NT2/D1 (cell line): ENCODE measurements at regions not wholly inside any gene's neighbourhood (a gene's known extent, or its start where the extent isn't known, plus 50 kb on each side); places are given as distances from the start of the nearest gene placed in this dataset.
A peak's percentile ranks its signal among the peaks of the same experiment; 100 is the strongest.

Experiments
- DNase-seq: peaks from one replicate; pipeline ENCODE4 v3.0.0-alpha.2; 2011; ENCODE audit warnings: low read depth, low spot score
- H3K27me3 ChIP-seq: 2 replicates; pipeline ENCODE4 v1.6.0; 2011; ENCODE audit warnings: mild to moderate bottlenecking; ENCODE audit not compliant: insufficient read length, insufficient read depth
- H3K36me3 ChIP-seq: 2 replicates; pipeline ENCODE4 v1.6.1; 2011; ENCODE audit warnings: mild to moderate bottlenecking, low read length, mixed read lengths; ENCODE audit not compliant: insufficient read depth, insufficient read length
- H3K4me1 ChIP-seq: 2 replicates; pipeline ENCODE4 v1.5.1; 2011; ENCODE audit not compliant: insufficient read depth, insufficient read length
- H3K4me3 ChIP-seq: 2 replicates; pipeline ENCODE4 v1.5.1; 2011; ENCODE audit warnings: low read depth; ENCODE audit not compliant: insufficient read length
- H3K9ac ChIP-seq: 2 replicates; pipeline ENCODE4 v1.6.0; 2011; ENCODE audit warnings: low read depth; ENCODE audit not compliant: insufficient read length
- H3K9me3 ChIP-seq: 2 replicates; pipeline ENCODE4 v1.5.1; 2011; ENCODE audit warnings: mild to moderate bottlenecking, low read length; ENCODE audit not compliant: insufficient read depth
- SUZ12 ChIP-seq: IDR thresholded peaks from 2 replicates; pipeline ENCODE4 v1.6.1; 2011; ENCODE audit not compliant: insufficient read length, insufficient read depth; ENCODE audit errors: extremely low read depth
- YY1 ChIP-seq: IDR thresholded peaks from 2 replicates; pipeline ENCODE4 v1.6.1; 2011; ENCODE audit not compliant: insufficient read length, insufficient read depth
- ZNF274 ChIP-seq: IDR thresholded peaks from 2 replicates; pipeline ENCODE4 v1.6.1; 2011; ENCODE audit warnings: mild to moderate bottlenecking, low read depth, low read length

GRCh38 chr15:66641485-66642315 lies 60.3 kb upstream of the SMAD6 start:
- no peaks in the 10 kb centered on the region for H3K9me3 ChIP-seq
- no peak overlapping the region for H3K4me3 ChIP-seq
- no peaks in the 10 kb centered on the region for H3K27me3 ChIP-seq
- TF ChIP-seq YY1 (no peak), ZNF274 (no peak), SUZ12 (no peak)
- H3K4me1 ChIP-seq, result peaks cover 14% of the 10 kb centered on the region
- H3K9ac ChIP-seq, result no peak overlapping the region
- no peaks in the 10 kb centered on the region for H3K36me3 ChIP-seq
- DNase-seq, result no peak

DNA sequence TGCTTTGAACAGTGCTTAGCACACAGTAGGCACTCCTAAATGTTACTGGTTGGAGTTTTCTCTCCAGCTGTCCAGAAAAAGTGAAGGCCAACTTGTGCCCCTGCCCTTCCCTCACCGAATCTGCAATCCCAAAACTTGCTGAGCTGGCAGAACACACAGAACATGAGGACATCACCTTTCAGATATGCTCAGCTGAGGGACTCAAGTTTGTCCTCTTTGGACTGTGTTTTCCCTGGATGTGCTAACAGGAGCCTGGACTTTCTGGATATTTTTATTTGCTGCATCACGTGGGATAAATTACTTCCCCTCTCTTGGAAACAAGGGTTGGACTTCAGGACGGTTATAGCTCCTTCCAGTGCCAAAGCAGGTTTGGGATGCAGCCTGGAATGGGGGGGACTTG lies 59.5 kb upstream of the SMAD6 start:
- no peak overlapping the region for H3K9ac ChIP-seq
- no peak for DNase-seq
- TF ChIP-seq YY1, result no peak
- no peak for TF ChIP-seq SUZ12
- TF ChIP-seq ZNF274, result no peak
- peaks cover 14% of the 10 kb centered on the region for H3K4me1 ChIP-seq
- H3K27me3 ChIP-seq, result no peaks in the 10 kb centered on the region
- no peaks in the 10 kb centered on the region for H3K9me3 ChIP-seq
- no peak overlapping the region for H3K4me3 ChIP-seq
- H3K36me3 ChIP-seq, result no peaks in the 10 kb centered on the region

DNA sequence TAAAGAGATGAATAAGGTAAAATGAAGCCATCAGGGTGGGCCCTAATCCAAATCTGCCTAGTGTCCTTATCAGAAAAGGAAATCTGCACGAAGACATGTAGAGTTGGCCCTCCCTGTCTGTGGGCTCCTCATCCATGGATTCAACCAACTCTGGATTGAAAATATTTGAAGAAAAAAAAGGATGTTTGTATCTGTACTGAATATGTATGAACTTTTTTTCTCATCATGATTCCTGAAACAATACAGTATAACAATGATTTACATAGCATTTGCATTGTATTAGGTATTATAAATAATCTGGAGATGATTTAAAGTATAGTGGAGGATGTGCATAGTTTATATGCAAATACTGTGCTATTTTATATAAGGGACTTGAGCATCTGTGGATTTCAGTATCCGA lies 59.0 kb upstream of the SMAD6 start:
- no peaks in the 10 kb centered on the region for H3K36me3 ChIP-seq
- H3K9me3 ChIP-seq, result no peaks in the 10 kb centered on the region
- H3K4me3 ChIP-seq, result no peak overlapping the region
- no peak overlapping the region for H3K9ac ChIP-seq
- H3K4me1 ChIP-seq, result peaks cover 14% of the 10 kb centered on the region
- TF ChIP-seq ZNF274 (no peak), YY1 (no peak), SUZ12 (no peak)
- H3K27me3 ChIP-seq, result no peaks in the 10 kb centered on the region
- DNase-seq, result no peak

DNA sequence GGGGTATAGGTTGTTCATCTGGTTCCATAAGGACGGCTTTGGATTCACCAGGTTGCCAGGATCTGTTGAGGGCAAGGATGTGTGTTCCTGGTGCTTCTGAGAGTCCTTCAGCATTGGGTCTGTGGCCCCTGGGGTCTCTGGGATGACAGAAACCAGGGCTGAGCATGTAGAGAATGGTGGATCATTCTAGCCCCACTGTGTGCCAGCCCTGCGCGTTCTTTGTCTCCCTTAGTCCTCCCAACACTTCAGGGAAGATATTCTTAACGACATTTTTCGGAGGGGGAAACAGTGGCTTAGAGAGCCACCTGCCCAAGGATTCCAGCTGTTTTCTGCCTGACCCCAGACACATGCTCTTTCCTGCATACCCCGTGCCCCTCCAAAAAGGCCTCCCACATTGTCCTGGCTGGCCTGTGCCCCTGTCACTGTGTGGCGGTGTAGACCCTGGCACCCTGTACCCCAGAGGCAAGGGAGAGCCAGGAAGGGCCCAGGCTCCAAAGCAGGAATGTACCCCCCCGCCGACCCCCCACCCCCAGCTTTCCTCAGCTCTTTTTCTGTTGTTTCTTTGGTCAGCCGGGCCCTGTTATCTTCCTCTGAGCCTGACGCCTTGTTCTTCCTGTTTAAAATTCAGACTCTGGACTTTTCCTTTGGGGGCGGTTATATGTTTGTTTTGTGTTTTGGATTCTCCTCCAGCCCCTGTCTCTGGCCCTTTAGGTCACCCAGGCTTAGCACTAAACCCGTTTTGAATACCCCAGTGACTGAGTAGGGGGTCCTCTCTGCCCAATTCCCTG lies 57.8 kb upstream of the SMAD6 start:
- no peaks in the 10 kb centered on the region for H3K36me3 ChIP-seq
- no peak for DNase-seq
- H3K27me3 ChIP-seq, result no peaks in the 10 kb centered on the region
- H3K4me1 ChIP-seq, result peaks cover 14% of the 10 kb centered on the region
- H3K9ac ChIP-seq, result peak overlapping the region; percentile 14
- TF ChIP-seq ZNF274 (no peak), SUZ12 (no peak), YY1 (no peak)
- H3K9me3 ChIP-seq, result no peaks in the 10 kb centered on the region
- no peak overlapping the region for H3K4me3 ChIP-seq

- Histone ChIP-seq H3K9ac (no peak overlapping the region), H3K36me3 (no peaks in the 10 kb centered on the region), H3K27me3 (no peaks in the 10 kb centered on the region), H3K9me3 (no peaks in the 10 kb centered on the region), H3K4me3 (no peak overlapping the region), H3K4me1 (peaks cover 16% of the 10 kb centered on the region)
- no peak for DNase-seq
- TF ChIP-seq ZNF274 (no peak), YY1 (no peak), SUZ12 (no peak)
These were observed 57.2 kb upstream of the SMAD6 start for GRCh38 chr15:66644869-66645268.

GRCh38 chr15:66646308-66646707 lies 55.7 kb upstream of the SMAD6 start:
- H3K4me1 ChIP-seq, result peaks cover 23% of the 10 kb centered on the region
- H3K36me3 ChIP-seq, result no peaks in the 10 kb centered on the region
- H3K9me3 ChIP-seq, result no peaks in the 10 kb centered on the region
- no peaks in the 10 kb centered on the region for H3K27me3 ChIP-seq
- H3K4me3 ChIP-seq, result no peak overlapping the region
- no peak overlapping the region for H3K9ac ChIP-seq
- no peak for DNase-seq
- TF ChIP-seq SUZ12 (no peak), YY1 (no peak), ZNF274 (no peak)

- Histone ChIP-seq H3K36me3 (no peaks in the 10 kb centered on the region), H3K4me1 (peaks cover 23% of the 10 kb centered on the region), H3K9ac (no peak overlapping the region), H3K9me3 (no peaks in the 10 kb centered on the region), H3K4me3 (no peak overlapping the region), H3K27me3 (no peaks in the 10 kb centered on the region)
- no peak for TF ChIP-seq ZNF274
- no peak for TF ChIP-seq SUZ12
- TF ChIP-seq YY1, result no peak
- no peak for DNase-seq
These were observed 55.2 kb upstream of the SMAD6 start for GRCh38 chr15:66646799-66647198.
